A549 (cell line): ENCODE measurements at regions not wholly inside any gene's neighbourhood (a gene's known extent, or its start where the extent isn't known, plus 50 kb on each side); places are given as distances from the start of the nearest gene placed in this dataset.

Experiments used
- ATAC-seq, 2 experiments: fragments of 200-7000 bp in 1 of 2; fragments of >200 bp in 1 of 2; cut with Nextera tagmentation in 1 of 2; cut with Tn5 transposase in 1 of 2; 3 replicates each; pipeline versions ENCODE4 v1.8.0 to v1.9.1; 2018 to 2020; ENCODE audit warnings: mild to moderate bottlenecking in 1 of 2, moderate library complexity in 1 of 2
- CTCF ChIA-PET: fragments of 300-600 bp; sonication (Branson Sonifier 250); formaldehyde crosslinking; extraction: SDS; loops from one replicate; lab custom pipeline; 2021; ENCODE audit warnings: antibody characterized with exemption, inconsistent platforms; lab: Yijun Ruan, JAX
- POLR2A ChIA-PET: fragments of 350-600 bp; formaldehyde crosslinking; extraction: SDS; loops from one replicate; lab custom pipeline; 2021; ENCODE audit warnings: antibody characterized with exemption, inconsistent platforms; lab: Yijun Ruan, JAX
- DNase-seq, 2 experiments: peaks; one replicate each; pipeline versions ENCODE4 v3.0.0 to v3.0.0-alpha.2; 2011 to 2016; ENCODE audit warnings: low read depth in 1 of 2, low spot score in 1 of 2
- FAIRE-seq: peaks from 2 replicates; lab custom pipeline; 2011; peaks lifted over from hg19 to GRCh38; lab: Jason Lieb, UNC
- H3K27ac ChIP-seq, 2 experiments: fragments of >200 bp; sonication (Bioruptor Twin); formaldehyde crosslinking; 3 replicates each; pipeline ENCODE4 v1.5.1; 2016 to 2017
- H3K4me1 ChIP-seq: fragments of >200 bp; sonication (Bioruptor Twin); formaldehyde crosslinking; 3 replicates; pipeline ENCODE4 v1.6.1; 2016
- H3K4me2 ChIP-seq: fragments of >200 bp; sonication (Bioruptor Twin); formaldehyde crosslinking; 3 replicates; pipeline ENCODE4 v1.6.1; 2016
- H3K4me3 ChIP-seq: fragments of >200 bp; sonication (Bioruptor Twin); formaldehyde crosslinking; 3 replicates; pipeline ENCODE4 v1.5.1; 2016
- H3K9me3 ChIP-seq: fragments of >200 bp; sonication (Bioruptor Twin); formaldehyde crosslinking; 3 replicates; pipeline ENCODE4 v1.6.1; 2016
- BHLHE40 ChIP-seq: IDR thresholded peaks from 2 replicates; pipeline ENCODE4 v1.6.1; 2012; ENCODE audit warnings: low read depth, low read length, inconsistent platforms
- CBX8 ChIP-seq: fragments of 200-600 bp; sonication (generic); IDR thresholded peaks from 2 replicates; pipeline ENCODE4 v1.6.1; 2016
- CHD2 ChIP-seq: fragments of 150-350 bp; IDR thresholded peaks from 2 replicates; pipeline ENCODE4 v1.6.1; 2014; ENCODE audit warnings: low read length; ENCODE audit not compliant: partially characterized antibody
- CHD4 ChIP-seq: fragments of 200-600 bp; sonication (generic); IDR thresholded peaks from 2 replicates; pipeline ENCODE4 v1.6.1; 2016; ENCODE audit warnings: antibody characterized with exemption, mild to moderate bottlenecking, borderline replicate concordance
- FOSB ChIP-seq: fragments of 250-450 bp; sonication (Bioruptor Pico); IDR thresholded peaks from 2 replicates; pipeline ENCODE4 v1.5.0; 2020; ENCODE audit warnings: mild to moderate bottlenecking, moderate library complexity
- HDAC2 ChIP-seq: fragments of 200-600 bp; sonication (generic); IDR thresholded peaks from 2 replicates; pipeline ENCODE4 v1.6.1; 2016
- HOXA7 ChIP-seq: fragments of 250-450 bp; sonication (Bioruptor Pico); IDR thresholded peaks from 2 replicates; pipeline ENCODE4 v1.5.0; 2020; ENCODE audit warnings: mild to moderate bottlenecking, moderate library complexity
- JUNB ChIP-seq: fragments of >200 bp; sonication (Bioruptor Twin); formaldehyde crosslinking; IDR thresholded peaks from 2 replicates; pipeline ENCODE4 v1.6.1; 2016
- KDM1A ChIP-seq: fragments of 200-600 bp; sonication (generic); IDR thresholded peaks from 2 replicates; pipeline ENCODE4 v1.6.1; 2016; ENCODE audit warnings: low read depth, mild to moderate bottlenecking
- KDM5A ChIP-seq: fragments of 200-600 bp; sonication (generic); IDR thresholded peaks from 2 replicates; pipeline ENCODE4 v1.6.1; 2016; ENCODE audit warnings: antibody characterized with exemption, mild to moderate bottlenecking
- MAZ ChIP-seq: fragments of 150-350 bp; IDR thresholded peaks from 2 replicates; pipeline ENCODE4 v1.6.1; 2014; ENCODE audit warnings: antibody characterized with exemption, low read depth, low read length, borderline replicate concordance
- NFE2L2 ChIP-seq: fragments of 150-350 bp; conservative IDR thresholded peaks from 2 replicates; pipeline ENCODE4 v1.6.1; 2014; ENCODE audit warnings: low read length
- NPAS2 ChIP-seq: fragments of 250-450 bp; sonication (Bioruptor Pico); IDR thresholded peaks from 2 replicates; pipeline ENCODE4 v1.8.0; 2022; ENCODE audit warnings: mild to moderate bottlenecking, moderate library complexity, borderline replicate concordance
- RAD21 ChIP-seq, 2 experiments: fragments of >200 bp in 1 of 2; sonication (Bioruptor Twin) in 1 of 2; formaldehyde crosslinking in 1 of 2; IDR thresholded peaks in 1 of 2; conservative IDR thresholded peaks in 1 of 2; 2 replicates in 1 of 2; 3 replicates in 1 of 2; pipeline ENCODE4 v1.6.1; 2012 to 2018; ENCODE audit warnings: inconsistent platforms in 1 of 2
- RARB ChIP-seq: fragments of 250-450 bp; sonication (Bioruptor Pico); IDR thresholded peaks from 2 replicates; pipeline ENCODE4 v1.8.0; 2021; ENCODE audit warnings: mild to moderate bottlenecking, moderate library complexity
- RFX5 ChIP-seq: fragments of 450-650 bp; IDR thresholded peaks from 2 replicates; pipeline ENCODE4 v1.7.1; 2014; ENCODE audit warnings: antibody characterized with exemption, mild to moderate bottlenecking, moderate library complexity
- SMC3 ChIP-seq: fragments of >200 bp; sonication (Bioruptor Twin); formaldehyde crosslinking; IDR thresholded peaks from 3 replicates; pipeline ENCODE4 v1.6.1; 2018; ENCODE audit warnings: inconsistent platforms
- SREBF2 ChIP-seq: fragments of 450-650 bp; IDR thresholded peaks from 2 replicates; pipeline ENCODE4 v1.6.1; 2014; ENCODE audit warnings: mild to moderate bottlenecking, moderate library complexity
- TFCP2L1 ChIP-seq: fragments of 250-450 bp; sonication (Bioruptor Pico); IDR thresholded peaks from 2 replicates; pipeline ENCODE4 v1.5.0; 2021; ENCODE audit warnings: mild to moderate bottlenecking
- WGBS: methylation state at CpG from one replicate; pipeline ENCODE4 v1.1.6; 2017; ENCODE audit errors: missing lambda C conversion rate; 5-methylcytosine and 5-hydroxymethylcytosine counted together
- TF ChIP-seq, protein P1 (sequence below): IDR thresholded peaks from 2 replicates; pipeline ENCODE4 v1.6.1; 2012
- TF ChIP-seq, protein P2 (sequence below): IDR thresholded peaks from 2 replicates; pipeline ENCODE4 v1.6.1; 2012; ENCODE audit warnings: low read depth, borderline replicate concordance
- TF ChIP-seq, protein P3 (sequence below): fragments of >200 bp; sonication (Bioruptor Twin); formaldehyde crosslinking; IDR thresholded peaks from 3 replicates; pipeline ENCODE4 v1.6.1; 2016
- TF ChIP-seq, protein P4 (sequence below): fragments of >200 bp; sonication (Bioruptor Twin); formaldehyde crosslinking; IDR thresholded peaks from 3 replicates; pipeline ENCODE4 v1.5.1; 2016
- TF ChIP-seq, protein P5 (sequence below): fragments of 250-450 bp; sonication (Bioruptor Pico); IDR thresholded peaks from 2 replicates; pipeline ENCODE4 v1.5.0; 2021; ENCODE audit warnings: mild to moderate bottlenecking, moderate library complexity, borderline replicate concordance
- TF ChIP-seq, protein P6 (sequence below): fragments of 450-650 bp; IDR thresholded peaks from 2 replicates; pipeline ENCODE4 v1.6.1; 2014; ENCODE audit warnings: antibody characterized with exemption

DNA sequence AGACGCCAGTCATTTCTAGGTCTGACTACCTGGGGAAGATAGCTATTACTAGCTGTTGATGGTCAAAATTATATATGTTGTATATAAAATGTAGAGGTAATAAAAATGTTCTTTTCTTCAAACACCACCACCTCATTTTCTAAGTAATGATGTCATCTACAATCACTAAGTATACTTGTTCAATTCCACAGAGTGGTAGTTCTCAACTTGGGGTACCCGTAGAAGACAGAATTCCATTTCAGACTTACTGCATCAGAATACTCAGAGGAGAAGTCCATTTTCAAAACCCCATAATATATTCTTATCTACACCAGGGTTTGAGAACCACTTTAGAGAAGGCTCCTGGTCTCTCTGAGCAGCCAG is 191.9 kb downstream of the PTN start:
- no peak overlapping the region for H3K27ac ChIP-seq
- TF ChIP-seq HDAC2 (no peak), NPAS2 (no peak), SREBF2 (no peak), CBX8 (no peak), JUNB (no peak), RAD21 (conservative IDR thresholded peaks at IDR 0.05 in 1 of 2, IDR thresholded peaks at IDR 0.05 in 1 of 2) (no peak), SMC3 (no peak), RFX5 (no peak), MAZ (no peak), KDM5A (no peak), NFE2L2 (no peak), CHD4 (no peak), RARB (CRISPR knock-in tag) (no peak), CHD2 (no peak)
- TF ChIP-seq, protein P1, sequence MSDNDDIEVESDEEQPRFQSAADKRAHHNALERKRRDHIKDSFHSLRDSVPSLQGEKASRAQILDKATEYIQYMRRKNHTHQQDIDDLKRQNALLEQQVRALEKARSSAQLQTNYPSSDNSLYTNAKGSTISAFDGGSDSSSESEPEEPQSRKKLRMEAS = no peak
- TF ChIP-seq, protein P2, sequence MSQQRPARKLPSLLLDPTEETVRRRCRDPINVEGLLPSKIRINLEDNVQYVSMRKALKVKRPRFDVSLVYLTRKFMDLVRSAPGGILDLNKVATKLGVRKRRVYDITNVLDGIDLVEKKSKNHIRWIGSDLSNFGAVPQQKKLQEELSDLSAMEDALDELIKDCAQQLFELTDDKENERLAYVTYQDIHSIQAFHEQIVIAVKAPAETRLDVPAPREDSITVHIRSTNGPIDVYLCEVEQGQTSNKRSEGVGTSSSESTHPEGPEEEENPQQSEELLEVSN = no peak
- TF ChIP-seq, protein P3, sequence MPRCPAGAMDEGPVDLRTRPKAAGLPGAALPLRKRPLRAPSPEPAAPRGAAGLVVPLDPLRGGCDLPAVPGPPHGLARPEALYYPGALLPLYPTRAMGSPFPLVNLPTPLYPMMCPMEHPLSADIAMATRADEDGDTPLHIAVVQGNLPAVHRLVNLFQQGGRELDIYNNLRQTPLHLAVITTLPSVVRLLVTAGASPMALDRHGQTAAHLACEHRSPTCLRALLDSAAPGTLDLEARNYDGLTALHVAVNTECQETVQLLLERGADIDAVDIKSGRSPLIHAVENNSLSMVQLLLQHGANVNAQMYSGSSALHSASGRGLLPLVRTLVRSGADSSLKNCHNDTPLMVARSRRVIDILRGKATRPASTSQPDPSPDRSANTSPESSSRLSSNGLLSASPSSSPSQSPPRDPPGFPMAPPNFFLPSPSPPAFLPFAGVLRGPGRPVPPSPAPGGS = no peak
- TF ChIP-seq, all 56 proteins: peak for 0
- Histone ChIP-seq H3K9me3 (0 out of 3 replicates have a peak, but pooled peaks cover 3% of the 10 kb centered on the region), H3K4me3 (no peak overlapping the region), H3K4me2 (no peak overlapping the region), H3K4me1 (no peaks in the 10 kb centered on the region)
- ChIA-PET CTCF (no interaction called here), POLR2A (no interaction called here)
- FAIRE-seq (no peak), DNase-seq (no peak), ATAC-seq (no peak)
- 4% methylated on average over 2 of the region's 2 CpGs for WGBS

DNA sequence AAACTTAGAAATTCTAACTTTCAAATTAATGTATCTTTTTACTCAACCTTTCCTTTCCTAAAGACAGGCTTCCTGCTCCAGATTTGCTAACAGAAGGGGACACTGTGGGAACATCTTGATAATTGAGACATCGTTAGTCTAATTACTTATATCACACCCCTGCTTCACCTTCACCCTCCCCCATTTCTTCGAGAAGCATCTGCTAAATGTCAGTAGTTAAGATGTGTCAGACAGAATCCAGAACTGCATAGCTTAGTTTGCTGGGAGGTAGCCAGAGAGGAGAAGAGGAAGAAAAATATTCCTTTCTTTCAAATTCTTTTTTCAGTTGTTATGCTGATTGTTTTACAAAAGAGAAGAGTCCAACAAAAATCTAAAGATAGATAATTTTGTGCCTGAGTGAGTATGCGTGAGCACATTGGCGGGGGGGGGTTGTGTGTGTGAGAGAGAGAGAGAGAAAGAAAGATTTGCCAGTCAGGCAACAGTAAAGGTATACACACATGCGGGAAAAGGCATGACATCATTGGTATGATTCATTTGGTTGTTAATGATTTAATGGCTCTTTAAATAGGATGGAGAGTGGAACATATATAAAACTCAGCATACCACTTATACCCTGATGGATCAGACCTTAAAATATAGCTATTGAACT is 192.4 kb downstream of the PTN start:
- H3K27ac ChIP-seq = no peak overlapping the region
- no peak overlapping the region for H3K4me3 ChIP-seq
- no peak for ATAC-seq
- 0 out of 3 replicates have a peak, but pooled peaks cover 3% of the 10 kb centered on the region for H3K9me3 ChIP-seq
- TF ChIP-seq HDAC2 (no peak), NPAS2 (no peak), MAZ (no peak), TFCP2L1 (CRISPR knock-in tag) (no peak), HOXA7 (CRISPR knock-in tag) (no peak), JUNB (no peak), KDM1A (no peak), SREBF2 (no peak), FOSB (CRISPR knock-in tag) (no peak), BHLHE40 (no peak), NFE2L2 (no peak), CHD2 (no peak)
- TF ChIP-seq, protein P4, sequence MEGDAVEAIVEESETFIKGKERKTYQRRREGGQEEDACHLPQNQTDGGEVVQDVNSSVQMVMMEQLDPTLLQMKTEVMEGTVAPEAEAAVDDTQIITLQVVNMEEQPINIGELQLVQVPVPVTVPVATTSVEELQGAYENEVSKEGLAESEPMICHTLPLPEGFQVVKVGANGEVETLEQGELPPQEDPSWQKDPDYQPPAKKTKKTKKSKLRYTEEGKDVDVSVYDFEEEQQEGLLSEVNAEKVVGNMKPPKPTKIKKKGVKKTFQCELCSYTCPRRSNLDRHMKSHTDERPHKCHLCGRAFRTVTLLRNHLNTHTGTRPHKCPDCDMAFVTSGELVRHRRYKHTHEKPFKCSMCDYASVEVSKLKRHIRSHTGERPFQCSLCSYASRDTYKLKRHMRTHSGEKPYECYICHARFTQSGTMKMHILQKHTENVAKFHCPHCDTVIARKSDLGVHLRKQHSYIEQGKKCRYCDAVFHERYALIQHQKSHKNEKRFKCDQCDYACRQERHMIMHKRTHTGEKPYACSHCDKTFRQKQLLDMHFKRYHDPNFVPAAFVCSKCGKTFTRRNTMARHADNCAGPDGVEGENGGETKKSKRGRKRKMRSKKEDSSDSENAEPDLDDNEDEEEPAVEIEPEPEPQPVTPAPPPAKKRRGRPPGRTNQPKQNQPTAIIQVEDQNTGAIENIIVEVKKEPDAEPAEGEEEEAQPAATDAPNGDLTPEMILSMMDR = no peak
- TF ChIP-seq, protein P5, sequence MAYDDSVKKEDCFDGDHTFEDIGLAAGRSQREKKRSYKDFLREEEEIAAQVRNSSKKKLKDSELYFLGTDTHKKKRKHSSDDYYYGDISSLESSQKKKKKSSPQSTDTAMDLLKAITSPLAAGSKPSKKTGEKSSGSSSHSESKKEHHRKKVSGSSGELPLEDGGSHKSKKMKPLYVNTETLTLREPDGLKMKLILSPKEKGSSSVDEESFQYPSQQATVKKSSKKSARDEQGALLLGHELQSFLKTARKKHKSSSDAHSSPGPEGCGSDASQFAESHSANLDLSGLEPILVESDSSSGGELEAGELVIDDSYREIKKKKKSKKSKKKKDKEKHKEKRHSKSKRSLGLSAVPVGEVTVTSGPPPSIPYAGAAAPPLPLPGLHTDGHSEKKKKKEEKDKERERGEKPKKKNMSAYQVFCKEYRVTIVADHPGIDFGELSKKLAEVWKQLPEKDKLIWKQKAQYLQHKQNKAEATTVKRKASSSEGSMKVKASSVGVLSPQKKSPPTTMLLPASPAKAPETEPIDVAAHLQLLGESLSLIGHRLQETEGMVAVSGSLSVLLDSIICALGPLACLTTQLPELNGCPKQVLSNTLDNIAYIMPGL (CRISPR knock-in tag) = no peak
- TF ChIP-seq, protein P3 = no peak
- TF ChIP-seq, protein P6, sequence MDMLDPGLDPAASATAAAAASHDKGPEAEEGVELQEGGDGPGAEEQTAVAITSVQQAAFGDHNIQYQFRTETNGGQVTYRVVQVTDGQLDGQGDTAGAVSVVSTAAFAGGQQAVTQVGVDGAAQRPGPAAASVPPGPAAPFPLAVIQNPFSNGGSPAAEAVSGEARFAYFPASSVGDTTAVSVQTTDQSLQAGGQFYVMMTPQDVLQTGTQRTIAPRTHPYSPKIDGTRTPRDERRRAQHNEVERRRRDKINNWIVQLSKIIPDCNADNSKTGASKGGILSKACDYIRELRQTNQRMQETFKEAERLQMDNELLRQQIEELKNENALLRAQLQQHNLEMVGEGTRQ = no peak
- TF ChIP-seq, all 56 proteins: peak for 0
- CTCF ChIA-PET = no interaction called here
- WGBS = 6% methylated on average over 5 of the region's 5 CpGs
- DNase-seq = no peak
- POLR2A ChIA-PET = no interaction called here
- Histone ChIP-seq H3K4me2 (no peak overlapping the region), H3K4me1 (no peaks in the 10 kb centered on the region)
- no peak for FAIRE-seq
